Inflammatory macrophage (primary cell): ENCODE measurements at regions not wholly inside any gene's neighbourhood (a gene's known extent, or its start where the extent isn't known, plus 50 kb on each side); places are given as distances from the start of the nearest gene placed in this dataset.
A peak's percentile ranks its signal among the peaks of the same experiment; 100 is the strongest.
"Not testable (repeated sequence)": the region's sequence is repeated elsewhere in the genome, so short reads cannot be mapped to it uniquely, and the experiment has no call there.

Experiments used
- DNase-seq, 2 donors: peaks; one replicate each; pipeline ENCODE4 v3.0.0-alpha.2; 2020 to 2022

DNA sequence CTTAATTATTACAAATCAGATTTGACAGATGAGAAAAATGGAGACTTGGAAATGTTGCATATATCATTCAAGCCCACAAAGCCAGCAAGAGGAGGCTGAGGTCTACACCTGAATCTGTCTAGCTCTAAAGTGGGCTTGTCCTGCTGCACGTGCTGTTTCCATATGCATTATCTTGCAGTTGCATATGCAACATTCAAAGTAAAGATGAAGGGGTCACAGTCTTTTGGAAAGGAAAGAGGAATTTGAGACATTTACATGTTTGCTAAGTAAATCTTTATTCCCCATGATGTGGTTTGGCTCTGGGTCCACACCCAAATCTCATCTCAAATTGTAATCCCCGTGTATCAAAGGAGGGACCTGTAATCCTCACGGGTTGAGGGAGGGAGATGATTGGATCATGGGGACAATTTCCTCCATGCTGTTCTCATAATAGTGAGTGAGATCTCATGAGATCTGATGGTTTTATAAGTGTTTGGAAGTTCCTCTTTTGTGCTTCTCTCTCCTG is 98.3 kb downstream of the BACH1 start:
- no peak for DNase-seq

GRCh38 chr21:29403301-29403700 is 104.6 kb downstream of the BACH1 start:
- DNase-seq = no peak

DNA sequence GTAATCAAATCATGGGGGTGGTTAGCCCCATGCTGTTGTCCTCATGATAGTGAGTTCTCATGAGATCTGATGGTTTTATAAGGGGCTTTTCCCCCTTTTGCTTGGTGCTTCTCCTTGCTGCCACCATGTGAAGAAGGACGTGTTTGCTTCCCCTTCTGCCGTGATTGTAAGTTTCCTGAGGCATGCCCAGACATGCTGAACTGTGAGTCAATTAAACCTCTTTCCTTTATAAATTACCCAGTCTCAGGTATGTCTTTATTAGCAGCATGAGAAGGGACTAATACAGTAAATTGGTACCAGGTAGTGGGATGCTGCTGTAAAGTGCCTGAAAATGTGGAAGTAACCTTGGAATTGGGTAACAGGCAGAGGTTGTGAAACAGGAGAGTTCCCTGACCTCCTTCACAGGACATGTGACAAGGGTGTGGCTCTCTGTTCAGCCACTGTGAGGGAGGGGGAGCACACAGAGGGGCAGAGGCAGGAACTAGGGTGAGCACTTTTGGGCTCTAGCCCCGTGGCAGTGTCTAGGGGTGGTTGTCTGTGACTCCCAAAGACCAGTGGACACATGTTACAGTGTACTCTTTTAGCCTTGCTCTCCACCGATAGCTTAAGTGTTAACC is 105.3 kb downstream of the BACH1 start:
- peak; percentile 71 to 83 for DNase-seq

GRCh38 chr21:29405503-29406122 is 106.9 kb downstream of the BACH1 start:
- DNase-seq = no peak

DNA sequence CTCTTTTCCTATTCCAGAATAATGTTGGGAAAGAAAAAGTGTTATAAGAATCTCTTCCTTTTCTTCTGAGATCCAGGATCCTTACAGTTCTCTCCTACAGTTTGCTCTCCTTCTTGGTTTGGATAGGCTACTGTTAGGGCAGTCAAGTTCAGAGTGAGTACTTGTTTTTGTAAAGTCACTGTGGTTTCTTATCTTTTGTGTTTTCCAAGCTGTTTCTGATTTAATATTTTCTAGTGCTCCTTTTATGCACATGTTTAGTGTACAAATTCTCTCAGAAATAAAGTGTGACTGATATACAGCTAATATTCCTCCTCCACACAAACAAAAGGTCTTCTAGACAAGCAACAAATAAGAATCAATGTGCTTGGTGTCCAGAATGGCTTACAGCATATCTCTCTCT is 107.7 kb downstream of the BACH1 start:
- peak in 1 of 2 donors; percentile 9 for DNase-seq

DNA sequence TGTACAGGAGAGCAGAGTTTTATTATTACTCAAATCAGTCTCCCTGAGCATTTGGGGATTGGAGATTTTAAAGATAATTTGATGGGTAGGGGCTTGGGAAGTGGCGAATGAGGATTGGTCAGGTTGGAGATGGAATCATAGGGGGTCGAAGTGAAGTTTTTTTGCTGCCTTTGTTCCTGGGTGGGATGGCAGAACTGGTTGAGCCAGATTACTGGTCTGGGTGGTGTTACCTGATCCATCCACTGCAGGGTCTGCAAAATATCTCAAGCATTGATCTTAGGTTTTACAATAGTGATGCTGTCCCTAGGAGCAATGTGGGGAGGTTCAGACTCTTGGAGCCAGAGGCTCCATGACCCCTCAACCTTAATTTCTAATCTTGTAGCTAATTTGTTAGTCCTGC is 108.8 kb downstream of the BACH1 start:
- DNase-seq = no peak

- no peak for DNase-seq
Measured at GRCh38 chr21:29413683-29414082, 115.0 kb downstream of the BACH1 start.

- DNase-seq = no peak
Measured at GRCh38 chr21:29416268-29416667, 117.5 kb downstream of the BACH1 start.

DNA sequence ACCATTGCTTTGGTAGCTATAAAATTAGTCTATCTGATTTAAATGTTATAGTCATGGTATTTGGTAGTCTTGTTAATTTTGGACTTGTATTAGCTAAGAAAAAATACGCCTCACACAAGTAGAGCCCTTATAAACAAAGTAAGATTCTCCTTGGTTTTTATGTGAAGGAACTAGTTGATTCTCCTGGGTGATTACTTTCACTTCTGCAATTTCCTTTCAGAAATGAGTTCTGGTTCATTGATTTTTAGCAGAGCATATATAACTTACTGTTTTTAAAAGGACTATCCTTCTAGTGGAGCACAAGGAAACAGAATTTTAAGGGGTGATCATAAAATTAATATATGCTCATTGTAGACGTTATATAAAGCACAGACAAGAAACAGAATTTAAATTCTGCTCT is 120.1 kb downstream of the BACH1 start:
- peak in 1 of 2 donors; percentile 13 for DNase-seq

DNA sequence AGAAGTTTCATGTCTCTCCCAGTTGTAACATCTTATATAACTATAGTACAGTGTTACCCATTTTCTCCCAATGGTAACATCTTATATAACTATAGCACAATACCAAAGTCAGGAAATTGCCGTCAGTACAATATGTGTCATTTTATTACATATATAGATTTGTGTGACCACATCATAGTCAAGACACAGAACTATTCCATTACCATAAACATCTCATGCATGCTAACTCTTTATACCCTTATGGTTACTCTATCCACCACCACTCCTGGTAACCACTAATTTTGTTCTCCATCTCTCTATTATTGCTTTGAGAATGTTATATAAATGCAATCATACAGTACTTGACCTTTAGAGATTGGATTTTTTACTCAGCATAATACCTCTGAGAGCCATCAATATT is 120.7 kb downstream of the BACH1 start:
- DNase-seq = no peak

DNA sequence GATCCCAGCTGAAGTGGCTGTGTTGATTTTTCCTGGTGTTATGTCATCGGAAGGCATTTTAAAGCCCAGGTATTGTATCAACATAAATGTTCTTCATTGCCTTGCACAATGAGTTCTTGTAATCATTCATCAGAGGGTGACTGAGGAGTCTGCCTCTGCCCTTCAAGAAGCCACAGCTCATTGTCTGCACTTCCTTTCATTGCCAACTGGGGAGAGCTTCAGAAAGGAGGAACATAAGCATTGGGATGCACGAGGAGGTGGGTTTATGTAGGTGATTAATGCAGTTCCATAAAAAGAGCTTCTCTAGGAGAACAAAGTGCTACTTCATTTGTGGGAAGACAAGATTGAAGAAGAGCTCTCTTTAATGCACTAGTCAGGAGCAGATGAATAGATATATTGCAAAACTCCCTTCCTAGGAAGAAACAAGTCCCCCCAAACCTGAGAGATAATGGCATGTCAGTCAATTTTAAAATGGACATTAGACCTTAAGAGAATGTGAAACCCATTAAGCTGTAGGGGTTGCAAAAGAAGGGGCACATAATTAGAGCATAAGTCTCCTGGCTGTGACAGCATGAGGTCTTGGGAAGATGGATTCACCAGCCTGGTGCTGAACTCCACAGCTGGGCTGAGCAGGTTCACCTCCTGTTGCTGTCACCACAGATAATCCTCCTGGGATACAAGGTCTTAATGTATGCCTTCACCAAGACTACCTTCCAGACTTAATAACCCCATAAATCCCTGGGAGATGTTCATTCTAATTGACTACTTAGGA is 124.6 kb downstream of the BACH1 start:
- peak; percentile 63 to 75 for DNase-seq

GRCh38 chr21:29424728-29425127 is 126.0 kb downstream of the BACH1 start:
- no peak for DNase-seq

GRCh38 chr21:29429218-29429617 is 130.5 kb downstream of the BACH1 start:
- no peak for DNase-seq

DNA sequence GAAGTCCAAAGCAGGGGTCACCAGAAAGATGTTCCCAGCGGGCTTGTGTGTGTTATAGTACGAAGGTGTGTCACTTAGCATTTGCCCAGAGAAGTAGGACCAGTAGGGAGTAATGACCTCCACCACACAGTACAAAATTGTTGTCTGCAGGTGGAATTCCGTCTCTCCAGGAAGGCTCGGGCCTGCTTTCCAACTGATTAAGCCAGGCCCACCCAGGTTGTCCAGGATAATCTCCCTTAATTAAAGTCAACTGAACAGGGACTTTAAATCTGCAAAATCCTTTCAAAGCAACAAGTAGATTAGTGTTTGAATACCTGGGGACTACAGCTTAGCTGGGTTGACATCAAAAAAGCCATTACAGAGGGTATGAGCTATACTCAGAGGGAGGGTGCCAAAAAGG is 131.3 kb downstream of the BACH1 start:
- DNase-seq = no peak

GRCh38 chr21:29430576-29430975 is 131.9 kb downstream of the BACH1 start:
- DNase-seq = no peak

DNA sequence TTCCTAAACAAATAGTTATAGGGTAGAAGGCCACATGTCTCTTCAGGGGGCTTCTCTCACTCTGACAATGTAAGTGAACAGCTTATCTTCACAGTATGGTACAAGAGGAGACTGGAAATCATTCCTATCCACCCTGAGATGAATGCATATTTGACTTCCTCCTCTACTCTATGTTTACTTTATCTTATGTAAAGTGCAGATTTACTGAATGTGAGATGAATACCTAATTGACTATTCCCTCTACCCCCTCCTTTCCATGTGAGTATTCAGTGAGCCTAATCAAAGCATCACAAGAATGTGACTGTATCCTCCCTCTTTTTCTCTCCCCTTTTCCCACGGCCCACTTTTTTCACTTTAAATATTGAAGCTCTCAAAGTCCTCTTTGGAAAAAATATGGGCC is 132.5 kb downstream of the BACH1 start:
- no peak for DNase-seq

DNA sequence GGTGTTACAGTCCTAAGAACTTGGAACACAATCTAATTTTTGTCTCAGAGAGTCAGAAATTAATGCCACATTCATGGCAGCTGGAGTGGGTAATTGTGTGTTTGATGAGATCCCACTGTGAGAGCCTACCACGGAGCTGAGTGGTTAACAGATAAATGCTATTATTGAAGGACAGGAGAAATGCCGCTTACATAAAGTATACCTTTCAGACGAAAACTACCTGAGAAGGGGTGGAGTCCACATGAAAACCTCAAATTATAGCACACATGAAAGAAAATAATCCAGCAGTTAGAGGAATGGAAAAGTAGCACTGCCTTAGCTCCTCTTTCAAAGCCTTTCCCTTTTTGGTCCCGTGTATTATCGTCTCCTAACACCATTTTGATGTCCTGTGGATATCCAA is 133.0 kb downstream of the BACH1 start:
- no peak for DNase-seq

- DNase-seq = no peak
Measured at GRCh38 chr21:29433366-29434059, 134.8 kb downstream of the BACH1 start.

DNA sequence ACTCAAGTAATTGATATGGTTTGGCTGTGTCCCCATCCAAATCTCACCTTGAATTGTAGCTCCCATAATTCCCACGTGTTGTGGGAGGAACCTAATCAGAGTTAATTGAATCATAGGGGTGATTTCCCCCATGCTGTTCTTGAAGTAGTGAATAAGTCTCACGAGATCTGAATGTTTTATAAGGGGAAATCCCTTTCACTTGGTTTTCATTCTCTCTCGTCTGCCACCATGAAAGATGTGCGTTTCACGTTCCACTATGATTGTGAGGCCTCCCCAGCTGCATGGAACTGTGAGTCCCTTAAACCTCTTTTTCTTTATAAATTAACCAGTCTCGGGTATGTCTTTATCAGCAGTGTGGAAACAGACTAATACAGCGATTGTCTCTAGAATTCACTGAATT is 135.4 kb downstream of the BACH1 start:
- DNase-seq = no peak

DNA sequence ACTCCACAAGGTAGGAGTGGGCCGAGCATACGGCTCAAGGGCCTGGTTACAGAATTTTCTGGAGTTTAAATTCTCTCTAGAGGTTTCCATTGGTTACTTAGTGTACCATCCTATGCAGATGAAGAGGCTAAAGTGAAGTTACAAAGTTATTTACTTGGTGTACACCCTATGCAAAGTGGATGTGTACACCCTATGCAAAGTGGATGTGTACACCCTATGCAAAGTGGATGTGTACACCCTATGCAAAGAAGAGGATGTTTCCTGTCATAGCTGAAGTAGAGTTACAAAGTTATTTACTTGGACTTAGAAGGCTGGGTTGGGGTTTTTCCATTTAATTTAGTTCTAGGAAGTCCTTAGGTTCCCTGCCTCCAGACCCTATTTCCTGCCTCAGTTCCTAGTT is 136.3 kb downstream of the BACH1 start:
- DNase-seq = not testable (repeated sequence)

DNA sequence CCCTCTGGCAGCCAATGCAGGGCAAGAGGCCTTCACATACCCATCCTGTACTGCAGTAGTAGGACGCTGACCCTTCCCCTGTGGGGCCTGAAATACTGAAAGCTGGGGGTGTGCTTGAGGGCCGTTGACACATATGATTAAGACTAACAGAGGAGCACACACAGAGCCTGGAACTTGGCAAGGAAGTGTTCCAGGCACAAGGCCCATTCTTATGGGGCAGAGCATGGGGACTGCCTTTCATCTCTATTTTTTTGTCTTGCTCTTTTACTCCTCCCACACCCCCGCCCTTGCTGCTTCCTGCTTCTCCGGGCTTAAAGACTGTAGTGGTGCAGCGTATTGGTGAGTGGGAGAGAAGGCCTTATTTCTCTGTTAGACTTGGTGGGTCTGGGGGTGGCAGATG is 137.4 kb downstream of the BACH1 start:
- no peak for DNase-seq

- no peak for DNase-seq
Measured at GRCh38 chr21:29436650-29437049, 137.9 kb downstream of the BACH1 start.

GRCh38 chr21:29441651-29442050 is 142.9 kb downstream of the BACH1 start:
- DNase-seq = no peak
